Panc1 (cell line): ENCODE measurements at regions not wholly inside any gene's neighbourhood (a gene's known extent, or its start where the extent isn't known, plus 50 kb on each side); places are given as distances from the start of the nearest gene placed in this dataset.

Experiments
- ATAC-seq: fragments of 200-7000 bp; cut with Tn5 transposase; 2 replicates; pipeline ENCODE4 v1.9.1; 2020; ENCODE audit warnings: mild to moderate bottlenecking, moderate library complexity
- BruUV-seq: library from RNA; stranded (reverse); fragments of 400-500 nt; replicated peaks from 2 replicates; lab custom pipeline; 2021; lab: Mats Ljungman, UMichigan
- CTCF ChIA-PET: fragments of 300-600 bp; sonication (Branson Sonifier 250); formaldehyde crosslinking; loops from one replicate; lab custom pipeline; 2022; ENCODE audit warnings: antibody characterized with exemption; lab: Charles Lee
- POLR2A ChIA-PET: fragments of 300-600 bp; sonication (Branson Sonifier 250); formaldehyde crosslinking; loops from one replicate; lab custom pipeline; 2022; ENCODE audit warnings: antibody characterized with exemption; lab: Charles Lee
- DNase-seq: peaks from one replicate; pipeline ENCODE4 v3.0.0-alpha.2; 2010; ENCODE audit warnings: low read depth, low spot score
- H3K27ac ChIP-seq: 2 replicates; pipeline ENCODE4 v1.5.1; 2011; ENCODE audit warnings: mild to moderate bottlenecking, low read length, inconsistent platforms
- H3K27me3 ChIP-seq: fragments of 200-500 bp; sonication (Bioruptor generic); 2 replicates; pipeline ENCODE4 v1.6.0; 2014; ENCODE audit warnings: low read length, inconsistent platforms; ENCODE audit not compliant: control insufficient read depth, insufficient read depth
- H3K36me3 ChIP-seq: fragments of 200-500 bp; sonication (Bioruptor generic); 2 replicates; pipeline ENCODE4 v1.5.1; 2014; ENCODE audit warnings: inconsistent platforms, mild to moderate bottlenecking, low read length, moderate library complexity; ENCODE audit not compliant: control insufficient read depth, insufficient read depth
- H3K4me1 ChIP-seq: 2 replicates; pipeline ENCODE4 v1.5.1; 2011; ENCODE audit warnings: inconsistent platforms, mild to moderate bottlenecking, low read length, moderate library complexity; ENCODE audit not compliant: control insufficient read depth, insufficient read depth
- H3K4me3 ChIP-seq, 2 experiments: 2 replicates each; pipeline ENCODE4 v1.5.1; 2011 to 2012; ENCODE audit warnings: low read depth in 2 of 2, low read length in 2 of 2, mild to moderate bottlenecking in 2 of 2, inconsistent platforms in 1 of 2, moderate library complexity in 1 of 2
- H3K9me3 ChIP-seq: fragments of 200-500 bp; sonication (Bioruptor generic); 2 replicates; pipeline ENCODE4 v1.5.1; 2014; ENCODE audit warnings: low read depth, mild to moderate bottlenecking, inconsistent platforms, low read length, moderate library complexity; ENCODE audit not compliant: control insufficient read depth, insufficient read depth
- CTCF ChIP-seq: fragments of 450-650 bp; IDR thresholded peaks from 2 replicates; pipeline ENCODE4 v1.5.1; 2017; ENCODE audit warnings: mild to moderate bottlenecking
- POLR2AphosphoS5 ChIP-seq: IDR thresholded peaks from 2 replicates; pipeline ENCODE4 v1.6.1; 2012; ENCODE audit warnings: mild to moderate bottlenecking, low read depth, low read length, moderate library complexity
- REST ChIP-seq, 2 experiments: IDR thresholded peaks; 2 replicates each; pipeline ENCODE4 v1.6.1; 2011 to 2012; ENCODE audit warnings: low read depth in 2 of 2, control low read depth in 1 of 2, low read length in 1 of 2, mild to moderate bottlenecking in 1 of 2, moderate library complexity in 1 of 2; ENCODE audit not compliant: insufficient read depth in 1 of 2
- SIN3A ChIP-seq: IDR thresholded peaks from 2 replicates; pipeline ENCODE4 v1.6.1; 2012; ENCODE audit warnings: low read depth, mild to moderate bottlenecking, low read length, moderate library complexity, borderline replicate concordance; ENCODE audit not compliant: insufficient read depth
- TCF7L2 ChIP-seq: IDR thresholded peaks from 2 replicates; pipeline ENCODE4 v1.6.1; 2011; ENCODE audit warnings: mild to moderate bottlenecking, low read depth, low read length, inconsistent platforms
- in situ Hi-C: cut with HindIII; loops from 2 replicates; pipeline ENCODE4 v1.10.0; 2016; ENCODE audit warnings: low sequenced_read_pairs, low pct_unique_long_range_greater_than_20kb
- intact Hi-C: fragments of 100-400 bp; cut with micrococcal nuclease; formaldehyde crosslinking; loops from one replicate; pipeline ENCODE4 v1.10.0; 2022; ENCODE audit not compliant: unreplicated experiment

GRCh38 chr7:112969946-112970345 is 116.7 kb downstream of the GPR85 start:
- intact Hi-C loops = no loop called here
- POLR2A ChIA-PET = no interaction called here
- peaks cover 3% of the 10 kb centered on the region; the same call in 1 of the 2 replicates for H3K4me1 ChIP-seq
- TF ChIP-seq CTCF = no peak
- no peak for TF ChIP-seq POLR2AphosphoS5
- TF ChIP-seq TCF7L2 = no peak
- no peak for TF ChIP-seq SIN3A
- TF ChIP-seq REST (IDR thresholded peaks at IDR 0.05; ENCODE audit: insufficient read depth in 1 of 2, low read depth in 2 of 2, low read length in 1 of 2) = no peak
- in situ Hi-C loops = no loop called here
- BruUV-seq = no TSS peak
- no peak overlapping the region for H3K4me3 ChIP-seq
- ATAC-seq = no peak
- no peaks in the 10 kb centered on the region for H3K9me3 ChIP-seq
- no peaks in the 10 kb centered on the region for H3K27me3 ChIP-seq
- CTCF ChIA-PET = no interaction called here
- no peaks in the 10 kb centered on the region for H3K36me3 ChIP-seq
- DNase-seq = no peak
- H3K27ac ChIP-seq = no peak overlapping the region

GRCh38 chr7:112965506-112965905 is 121.1 kb downstream of the GPR85 start:
- Histone ChIP-seq H3K27ac (no peak overlapping the region), H3K27me3 (peaks cover 4% of the 10 kb centered on the region; the same call in 1 of the 2 replicates), H3K4me1 (peaks cover 3% of the 10 kb centered on the region; the same call in 1 of the 2 replicates), H3K36me3 (no peaks in the 10 kb centered on the region), H3K9me3 (no peaks in the 10 kb centered on the region), H3K4me3 (no peak overlapping the region)
- DNase-seq (no peak), ATAC-seq (no peak)
- ChIA-PET POLR2A (no interaction called here), CTCF (no interaction called here)
- in situ Hi-C loops (no loop called here), intact Hi-C loops (no loop called here)
- TF ChIP-seq REST (IDR thresholded peaks at IDR 0.05; ENCODE audit: insufficient read depth in 1 of 2, low read depth in 2 of 2, low read length in 1 of 2) = no peak
- TF ChIP-seq CTCF = no peak
- TF ChIP-seq SIN3A = no peak
- no peak for TF ChIP-seq POLR2AphosphoS5
- no TSS peak for BruUV-seq
